PC-9 (cell line): ENCODE measurements at regions not wholly inside any gene's neighbourhood (a gene's known extent, or its start where the extent isn't known, plus 50 kb on each side); places are given as distances from the start of the nearest gene placed in this dataset.

ENCODE experiments used
- CTCF ChIP-seq: fragments of 200-600 bp; sonication (generic); conservative IDR thresholded peaks from 2 replicates; pipeline ENCODE4 v1.6.1; 2017; ENCODE audit warnings: mixed run types, antibody characterized with exemption, mild to moderate bottlenecking, moderate library complexity
- EZH2 ChIP-seq: fragments of 200-600 bp; sonication (generic); IDR thresholded peaks from 2 replicates; pipeline ENCODE4 v1.8.0; 2017; ENCODE audit warnings: antibody characterized with exemption, low read depth

DNA sequence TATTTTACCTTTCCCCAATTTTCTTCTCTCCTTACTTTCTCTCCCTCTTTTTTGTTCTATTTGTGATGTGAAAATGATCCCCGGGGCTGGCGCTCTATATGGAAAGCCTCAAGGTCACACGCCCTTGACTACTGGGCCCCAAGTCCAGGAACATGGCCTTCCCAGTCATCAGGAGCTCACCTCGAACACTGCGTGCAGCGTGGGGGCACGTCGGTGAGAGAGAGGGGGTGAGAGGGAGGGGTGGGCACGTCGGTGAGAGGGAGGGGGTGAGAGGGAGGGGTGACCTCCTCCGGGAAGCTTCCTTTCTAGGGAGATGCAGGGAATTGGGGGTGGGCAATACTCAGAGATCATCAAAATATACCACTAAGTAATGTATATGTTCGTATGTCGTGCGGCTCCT is 94.6 kb upstream of the TMPRSS2 start:
- TF ChIP-seq CTCF, result no peak
- no peak for TF ChIP-seq EZH2
